GM21515 (cell line): ENCODE measurements at regions not wholly inside any gene's neighbourhood (a gene's known extent, or its start where the extent isn't known, plus 50 kb on each side); places are given as distances from the start of the nearest gene placed in this dataset.
"Not testable (repeated sequence)": the region's sequence is repeated elsewhere in the genome, so short reads cannot be mapped to it uniquely, and the experiment has no call there.

Source experiments
- ATAC-seq: cut with Tn5 transposase; IDR thresholded peaks from one replicate; pipeline ENCODE4 v1.9.1; 2021; ENCODE audit not compliant: unreplicated experiment

DNA sequence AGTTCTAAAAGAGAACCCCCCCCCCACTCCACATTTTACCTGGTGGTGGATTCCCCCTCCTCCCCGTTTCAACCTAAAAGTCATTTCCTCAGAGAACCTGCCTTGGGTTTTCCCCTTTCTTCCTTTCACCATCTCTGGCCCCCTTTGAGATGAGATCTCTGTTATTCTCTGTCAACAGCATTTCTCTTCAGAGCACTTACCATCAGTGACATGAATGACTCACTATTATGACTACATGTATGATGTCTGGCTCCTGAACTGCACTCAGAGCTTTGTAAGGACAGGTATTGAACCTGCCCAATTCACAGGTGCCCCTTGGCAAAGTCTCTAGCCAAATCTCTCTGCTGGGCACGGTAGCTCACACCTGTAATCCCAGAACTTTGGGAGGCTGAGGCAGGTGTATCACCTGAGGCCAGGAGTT lies 61.4 kb upstream of the JARID2 start:
- no peak for ATAC-seq

DNA sequence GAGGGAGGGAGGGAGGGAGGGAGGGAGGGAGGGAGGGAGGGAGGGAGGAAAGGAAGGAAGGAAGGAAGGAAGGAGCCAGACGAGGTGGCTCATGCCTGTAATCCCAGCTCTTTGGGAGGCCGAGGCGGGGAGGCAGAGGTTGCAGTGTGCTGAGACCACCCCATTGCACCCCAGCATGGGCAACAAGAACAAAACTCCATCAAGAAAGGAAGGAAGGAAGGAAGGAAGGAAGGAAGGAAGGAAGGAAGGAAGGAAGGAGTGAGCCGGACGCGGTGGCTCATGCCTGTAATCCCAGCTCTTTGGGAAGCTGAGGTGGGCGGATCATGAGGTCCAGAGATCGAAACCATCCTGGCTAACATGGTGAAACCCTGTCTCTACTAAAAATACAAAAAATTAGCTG lies 60.8 kb upstream of the JARID2 start:
- ATAC-seq: not testable (repeated sequence)

- ATAC-seq: not testable (repeated sequence)
Measured at GRCh38 chr6:15193451-15193850, 52.4 kb upstream of the JARID2 start.

DNA sequence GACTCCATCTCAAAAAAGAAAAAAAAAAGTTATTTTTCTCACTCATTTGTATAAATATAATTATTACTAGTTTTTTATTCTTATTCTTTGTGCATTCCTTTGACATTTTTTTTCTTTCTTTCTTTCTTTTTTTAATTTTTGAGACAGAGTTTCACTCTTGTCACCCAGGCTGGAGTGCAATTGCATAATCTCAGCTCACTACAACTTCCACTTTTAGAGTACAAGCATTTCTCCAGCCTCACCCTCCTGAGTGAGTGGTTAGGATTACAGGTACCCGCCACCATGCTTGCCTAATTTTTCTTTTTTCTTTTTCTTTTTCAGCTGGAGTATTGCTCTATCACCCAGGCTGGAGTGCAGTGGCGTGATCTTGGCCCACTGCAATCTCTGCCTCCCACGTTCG lies 51.4 kb upstream of the JARID2 start:
- no peak for ATAC-seq
